ENCODE measurements at regions not wholly inside any gene's neighbourhood (a gene's known extent, or its start where the extent isn't known, plus 50 kb on each side); places are given as distances from the start of the nearest gene placed in this dataset.

DNA sequence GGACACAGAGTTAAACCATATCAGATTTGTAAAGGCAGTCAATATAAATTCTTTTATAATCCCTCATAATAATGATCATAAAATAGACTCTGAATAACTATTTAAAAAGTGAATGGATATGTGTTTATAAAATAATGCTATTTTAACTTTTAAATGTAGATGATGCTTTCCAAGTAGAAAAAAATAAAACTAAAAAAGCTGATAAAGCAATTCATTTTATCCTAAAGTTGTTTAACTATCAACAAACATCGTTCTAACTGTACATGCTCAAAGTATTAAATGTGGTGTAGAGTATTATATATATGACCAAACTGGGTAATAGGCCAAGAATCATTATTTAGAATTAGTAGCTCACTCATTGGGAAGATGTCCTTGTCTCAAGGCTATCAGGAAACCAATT, 248.3 kb upstream of the CLEC14A start (continued):
- TF ChIP-seq, protein P1, sequence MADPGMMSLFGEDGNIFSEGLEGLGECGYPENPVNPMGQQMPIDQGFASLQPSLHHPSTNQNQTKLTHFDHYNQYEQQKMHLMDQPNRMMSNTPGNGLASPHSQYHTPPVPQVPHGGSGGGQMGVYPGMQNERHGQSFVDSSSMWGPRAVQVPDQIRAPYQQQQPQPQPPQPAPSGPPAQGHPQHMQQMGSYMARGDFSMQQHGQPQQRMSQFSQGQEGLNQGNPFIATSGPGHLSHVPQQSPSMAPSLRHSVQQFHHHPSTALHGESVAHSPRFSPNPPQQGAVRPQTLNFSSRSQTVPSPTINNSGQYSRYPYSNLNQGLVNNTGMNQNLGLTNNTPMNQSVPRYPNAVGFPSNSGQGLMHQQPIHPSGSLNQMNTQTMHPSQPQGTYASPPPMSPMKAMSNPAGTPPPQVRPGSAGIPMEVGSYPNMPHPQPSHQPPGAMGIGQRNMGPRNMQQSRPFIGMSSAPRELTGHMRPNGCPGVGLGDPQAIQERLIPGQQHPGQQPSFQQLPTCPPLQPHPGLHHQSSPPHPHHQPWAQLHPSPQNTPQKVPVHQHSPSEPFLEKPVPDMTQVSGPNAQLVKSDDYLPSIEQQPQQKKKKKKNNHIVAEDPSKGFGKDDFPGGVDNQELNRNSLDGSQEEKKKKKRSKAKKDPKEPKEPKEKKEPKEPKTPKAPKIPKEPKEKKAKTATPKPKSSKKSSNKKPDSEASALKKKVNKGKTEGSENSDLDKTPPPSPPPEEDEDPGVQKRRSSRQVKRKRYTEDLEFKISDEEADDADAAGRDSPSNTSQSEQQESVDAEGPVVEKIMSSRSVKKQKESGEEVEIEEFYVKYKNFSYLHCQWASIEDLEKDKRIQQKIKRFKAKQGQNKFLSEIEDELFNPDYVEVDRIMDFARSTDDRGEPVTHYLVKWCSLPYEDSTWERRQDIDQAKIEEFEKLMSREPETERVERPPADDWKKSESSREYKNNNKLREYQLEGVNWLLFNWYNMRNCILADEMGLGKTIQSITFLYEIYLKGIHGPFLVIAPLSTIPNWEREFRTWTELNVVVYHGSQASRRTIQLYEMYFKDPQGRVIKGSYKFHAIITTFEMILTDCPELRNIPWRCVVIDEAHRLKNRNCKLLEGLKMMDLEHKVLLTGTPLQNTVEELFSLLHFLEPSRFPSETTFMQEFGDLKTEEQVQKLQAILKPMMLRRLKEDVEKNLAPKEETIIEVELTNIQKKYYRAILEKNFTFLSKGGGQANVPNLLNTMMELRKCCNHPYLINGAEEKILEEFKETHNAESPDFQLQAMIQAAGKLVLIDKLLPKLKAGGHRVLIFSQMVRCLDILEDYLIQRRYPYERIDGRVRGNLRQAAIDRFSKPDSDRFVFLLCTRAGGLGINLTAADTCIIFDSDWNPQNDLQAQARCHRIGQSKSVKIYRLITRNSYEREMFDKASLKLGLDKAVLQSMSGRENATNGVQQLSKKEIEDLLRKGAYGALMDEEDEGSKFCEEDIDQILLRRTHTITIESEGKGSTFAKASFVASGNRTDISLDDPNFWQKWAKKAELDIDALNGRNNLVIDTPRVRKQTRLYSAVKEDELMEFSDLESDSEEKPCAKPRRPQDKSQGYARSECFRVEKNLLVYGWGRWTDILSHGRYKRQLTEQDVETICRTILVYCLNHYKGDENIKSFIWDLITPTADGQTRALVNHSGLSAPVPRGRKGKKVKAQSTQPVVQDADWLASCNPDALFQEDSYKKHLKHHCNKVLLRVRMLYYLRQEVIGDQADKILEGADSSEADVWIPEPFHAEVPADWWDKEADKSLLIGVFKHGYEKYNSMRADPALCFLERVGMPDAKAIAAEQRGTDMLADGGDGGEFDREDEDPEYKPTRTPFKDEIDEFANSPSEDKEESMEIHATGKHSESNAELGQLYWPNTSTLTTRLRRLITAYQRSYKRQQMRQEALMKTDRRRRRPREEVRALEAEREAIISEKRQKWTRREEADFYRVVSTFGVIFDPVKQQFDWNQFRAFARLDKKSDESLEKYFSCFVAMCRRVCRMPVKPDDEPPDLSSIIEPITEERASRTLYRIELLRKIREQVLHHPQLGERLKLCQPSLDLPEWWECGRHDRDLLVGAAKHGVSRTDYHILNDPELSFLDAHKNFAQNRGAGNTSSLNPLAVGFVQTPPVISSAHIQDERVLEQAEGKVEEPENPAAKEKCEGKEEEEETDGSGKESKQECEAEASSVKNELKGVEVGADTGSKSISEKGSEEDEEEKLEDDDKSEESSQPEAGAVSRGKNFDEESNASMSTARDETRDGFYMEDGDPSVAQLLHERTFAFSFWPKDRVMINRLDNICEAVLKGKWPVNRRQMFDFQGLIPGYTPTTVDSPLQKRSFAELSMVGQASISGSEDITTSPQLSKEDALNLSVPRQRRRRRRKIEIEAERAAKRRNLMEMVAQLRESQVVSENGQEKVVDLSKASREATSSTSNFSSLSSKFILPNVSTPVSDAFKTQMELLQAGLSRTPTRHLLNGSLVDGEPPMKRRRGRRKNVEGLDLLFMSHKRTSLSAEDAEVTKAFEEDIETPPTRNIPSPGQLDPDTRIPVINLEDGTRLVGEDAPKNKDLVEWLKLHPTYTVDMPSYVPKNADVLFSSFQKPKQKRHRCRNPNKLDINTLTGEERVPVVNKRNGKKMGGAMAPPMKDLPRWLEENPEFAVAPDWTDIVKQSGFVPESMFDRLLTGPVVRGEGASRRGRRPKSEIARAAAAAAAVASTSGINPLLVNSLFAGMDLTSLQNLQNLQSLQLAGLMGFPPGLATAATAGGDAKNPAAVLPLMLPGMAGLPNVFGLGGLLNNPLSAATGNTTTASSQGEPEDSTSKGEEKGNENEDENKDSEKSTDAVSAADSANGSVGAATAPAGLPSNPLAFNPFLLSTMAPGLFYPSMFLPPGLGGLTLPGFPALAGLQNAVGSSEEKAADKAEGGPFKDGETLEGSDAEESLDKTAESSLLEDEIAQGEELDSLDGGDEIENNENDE (IDR thresholded peaks at IDR 0.05; ENCODE audit: insufficient replicate concordance, low read length): no peak
- TF ChIP-seq SIRT6 (IDR thresholded peaks at IDR 0.05; ENCODE audit: low read length) (no peak), ASH2L (IDR thresholded peaks at IDR 0.05; ENCODE audit: low read length) (no peak), RNF2 (IDR thresholded peaks at IDR 0.05; ENCODE audit: borderline replicate concordance, low read depth, low read length, missing control alignments, poor library complexity, severe bottlenecking) (no peak), SIN3A (conservative IDR thresholded peaks at IDR 0.05 in 1 of 2, IDR thresholded peaks at IDR 0.05 in 1 of 2; ENCODE audit: low read depth in 1 of 2, low read length in 2 of 2) (no peak), YY1 (IDR thresholded peaks at IDR 0.05; ENCODE audit: low read depth, low read length) (no peak), EGR1 (IDR thresholded peaks at IDR 0.05; ENCODE audit: borderline replicate concordance, low read depth, low read length) (no peak)

All from H1 (cell line).